WTC11 (cell line): ENCODE measurements at regions not wholly inside any gene's neighbourhood (a gene's known extent, or its start where the extent isn't known, plus 50 kb on each side); places are given as distances from the start of the nearest gene placed in this dataset.

Experiments used
- ATF3 ChIP-seq: sonication (generic); formaldehyde crosslinking; conservative IDR thresholded peaks from 2 replicates; pipeline ENCODE4 v1.8.1; 2022; ENCODE audit warnings: mild to moderate bottlenecking, missing genetic modification reagents
- CTCF ChIP-seq: fragments of 200-600 bp; IDR thresholded peaks from 2 replicates; pipeline ENCODE4 v1.8.0; 2022; ENCODE audit warnings: antibody characterized with exemption
- ETV6 ChIP-seq: sonication (generic); formaldehyde crosslinking; IDR thresholded peaks from 2 replicates; pipeline ENCODE4 v1.8.1; 2022; ENCODE audit warnings: mild to moderate bottlenecking, missing genetic modification reagents
- TEAD1 ChIP-seq: sonication (generic); formaldehyde crosslinking; IDR thresholded peaks from 2 replicates; pipeline ENCODE4 v1.8.0; 2022; ENCODE audit warnings: mild to moderate bottlenecking, missing genetic modification reagents
- ZNF317 ChIP-seq: sonication (generic); formaldehyde crosslinking; IDR thresholded peaks from 2 replicates; pipeline ENCODE4 v1.8.1; 2023; ENCODE audit warnings: low read depth, mild to moderate bottlenecking, moderate library complexity, missing genetic modification reagents, borderline replicate concordance

- TF ChIP-seq ATF3 (no peak), CTCF (no peak), TEAD1 (CRISPR knock-in tag) (no peak), ETV6 (CRISPR knock-in tag) (no peak), ZNF317 (CRISPR knock-in tag) (no peak)
Observed at GRCh38 chr2:191565647-191566198, 112.2 kb upstream of the NABP1 start.
